ENCODE measurements at regions not wholly inside any gene's neighbourhood (a gene's known extent, or its start where the extent isn't known, plus 50 kb on each side); places are given as distances from the start of the nearest gene placed in this dataset.

DNA sequence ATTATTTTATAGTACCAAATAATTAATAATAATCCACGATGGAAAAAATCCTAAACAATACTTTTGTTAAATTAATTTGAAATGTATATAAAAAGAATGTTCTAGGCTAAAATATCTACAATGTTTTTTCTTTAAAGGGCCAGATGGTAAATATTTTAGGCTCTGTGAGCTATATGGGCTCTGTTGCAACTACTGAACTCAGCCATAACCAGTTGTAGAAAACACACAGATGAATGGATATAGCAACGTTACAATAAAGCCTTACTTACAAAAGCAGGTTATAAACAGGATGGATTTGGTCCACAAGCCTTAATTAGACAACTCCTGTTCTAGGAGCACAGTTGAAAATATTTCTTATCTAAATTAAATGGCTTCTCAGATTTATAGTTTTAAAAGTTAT is 245.2 kb downstream of the KCNC2 start:
- ATAC-seq (ENCODE audit: low FRiP score) (no peak), DNase-seq (ENCODE audit: low spot score) (no peak)
- TF ChIP-seq, protein P1, sequence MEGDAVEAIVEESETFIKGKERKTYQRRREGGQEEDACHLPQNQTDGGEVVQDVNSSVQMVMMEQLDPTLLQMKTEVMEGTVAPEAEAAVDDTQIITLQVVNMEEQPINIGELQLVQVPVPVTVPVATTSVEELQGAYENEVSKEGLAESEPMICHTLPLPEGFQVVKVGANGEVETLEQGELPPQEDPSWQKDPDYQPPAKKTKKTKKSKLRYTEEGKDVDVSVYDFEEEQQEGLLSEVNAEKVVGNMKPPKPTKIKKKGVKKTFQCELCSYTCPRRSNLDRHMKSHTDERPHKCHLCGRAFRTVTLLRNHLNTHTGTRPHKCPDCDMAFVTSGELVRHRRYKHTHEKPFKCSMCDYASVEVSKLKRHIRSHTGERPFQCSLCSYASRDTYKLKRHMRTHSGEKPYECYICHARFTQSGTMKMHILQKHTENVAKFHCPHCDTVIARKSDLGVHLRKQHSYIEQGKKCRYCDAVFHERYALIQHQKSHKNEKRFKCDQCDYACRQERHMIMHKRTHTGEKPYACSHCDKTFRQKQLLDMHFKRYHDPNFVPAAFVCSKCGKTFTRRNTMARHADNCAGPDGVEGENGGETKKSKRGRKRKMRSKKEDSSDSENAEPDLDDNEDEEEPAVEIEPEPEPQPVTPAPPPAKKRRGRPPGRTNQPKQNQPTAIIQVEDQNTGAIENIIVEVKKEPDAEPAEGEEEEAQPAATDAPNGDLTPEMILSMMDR (IDR thresholded peaks at IDR 0.05) = no peak

DNA sequence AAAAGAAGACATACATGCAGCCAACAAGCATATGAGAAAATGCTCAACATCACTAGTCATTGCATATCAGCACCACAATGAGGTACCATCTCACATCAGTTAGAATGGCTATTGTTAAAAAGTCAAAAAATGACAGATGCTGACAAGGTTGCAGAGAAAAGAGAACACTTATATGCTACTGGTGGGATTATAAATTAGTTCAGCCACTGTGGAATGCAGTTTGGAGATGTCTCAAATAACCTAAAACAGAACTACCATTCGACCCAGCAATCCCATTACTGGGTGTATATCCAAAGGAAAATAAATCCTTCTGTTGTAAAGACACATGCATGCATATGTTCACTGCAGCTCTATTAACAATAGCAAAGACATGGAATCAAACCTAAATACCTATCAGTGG is 238.4 kb downstream of the KCNC2 start:
- DNase-seq (ENCODE audit: low spot score) (no peak), ATAC-seq (ENCODE audit: low FRiP score) (no peak)
- TF ChIP-seq, protein P1 (IDR thresholded peaks at IDR 0.05) = no peak

DNA sequence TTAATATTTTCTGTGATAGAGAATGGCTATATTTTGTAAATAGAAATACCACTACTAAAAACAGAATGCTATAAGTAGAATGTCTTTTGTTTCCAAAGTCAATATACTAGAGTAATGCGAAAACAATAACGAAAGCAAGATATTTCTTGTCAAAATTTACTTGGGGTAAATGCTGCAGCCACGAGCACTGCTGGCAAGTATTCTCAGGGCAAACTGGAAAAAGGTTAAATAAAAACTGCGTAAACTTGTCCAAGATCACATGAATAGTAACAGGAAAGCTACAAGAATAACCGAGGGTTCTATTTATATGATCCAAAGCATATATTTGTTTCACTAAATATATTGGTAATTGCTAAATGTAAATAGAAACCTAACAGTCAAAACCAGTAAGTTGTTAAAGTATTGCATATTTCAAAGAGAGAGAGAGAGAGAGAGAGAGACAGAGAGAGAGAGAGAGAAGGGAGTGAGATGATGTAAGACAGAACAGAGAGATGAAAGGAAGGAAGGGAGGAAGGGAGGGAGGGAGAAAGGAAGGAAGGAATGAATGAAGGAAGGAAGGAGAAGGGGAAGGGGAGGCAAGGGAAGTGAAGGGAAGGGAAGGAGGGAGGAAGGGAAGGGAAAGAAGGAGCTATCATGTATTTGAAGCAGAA is 231.7 kb downstream of the KCNC2 start:
- TF ChIP-seq, protein P1 (IDR thresholded peaks at IDR 0.05) = no peak
- no peak for DNase-seq (ENCODE audit: low spot score)
- no peak for ATAC-seq (ENCODE audit: low FRiP score)

DNA sequence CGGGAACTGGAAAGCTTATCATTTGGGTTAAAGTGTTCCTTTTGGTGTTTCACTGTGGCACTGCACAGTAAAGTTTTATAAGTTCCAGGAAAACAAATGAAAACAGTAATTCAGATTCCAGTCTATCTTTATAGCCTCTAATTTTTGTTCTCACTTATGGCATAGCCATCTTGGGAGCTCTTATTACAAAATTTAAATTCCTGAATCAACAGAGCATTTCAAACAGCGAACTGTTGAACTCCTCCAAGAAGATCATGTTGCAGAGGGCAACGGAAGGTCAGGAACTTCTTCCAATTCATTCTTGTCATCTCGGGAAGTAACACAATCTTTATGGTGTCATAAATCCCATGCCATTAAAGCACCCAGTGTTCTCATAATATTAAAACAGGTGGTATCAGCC is 229.1 kb downstream of the KCNC2 start:
- ATAC-seq (ENCODE audit: low FRiP score) (no peak), DNase-seq (ENCODE audit: low spot score) (no peak)
- TF ChIP-seq, protein P1 (IDR thresholded peaks at IDR 0.05) = no peak

DNA sequence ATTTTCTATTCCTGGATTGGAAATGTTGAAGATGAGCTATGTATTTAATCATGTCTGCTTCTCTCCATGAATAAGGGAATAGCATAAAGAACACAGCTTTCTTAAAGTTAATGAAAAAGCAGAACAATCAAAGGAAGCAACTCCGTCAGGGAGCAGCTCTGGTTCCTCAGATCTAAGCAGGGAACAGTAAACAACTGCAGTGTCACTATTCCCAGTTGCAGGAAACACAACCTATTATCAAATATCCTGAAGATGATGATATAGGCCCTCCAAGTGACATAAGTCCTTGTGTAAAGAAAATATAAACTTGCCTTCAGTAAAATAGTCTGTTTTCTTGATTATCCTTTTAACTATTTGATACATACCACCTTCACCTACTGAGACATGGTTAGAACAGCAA is 228.1 kb downstream of the KCNC2 start:
- TF ChIP-seq, protein P1 (IDR thresholded peaks at IDR 0.05) = no peak
- ATAC-seq (ENCODE audit: low FRiP score) (no peak), DNase-seq (ENCODE audit: low spot score) (no peak)

DNA sequence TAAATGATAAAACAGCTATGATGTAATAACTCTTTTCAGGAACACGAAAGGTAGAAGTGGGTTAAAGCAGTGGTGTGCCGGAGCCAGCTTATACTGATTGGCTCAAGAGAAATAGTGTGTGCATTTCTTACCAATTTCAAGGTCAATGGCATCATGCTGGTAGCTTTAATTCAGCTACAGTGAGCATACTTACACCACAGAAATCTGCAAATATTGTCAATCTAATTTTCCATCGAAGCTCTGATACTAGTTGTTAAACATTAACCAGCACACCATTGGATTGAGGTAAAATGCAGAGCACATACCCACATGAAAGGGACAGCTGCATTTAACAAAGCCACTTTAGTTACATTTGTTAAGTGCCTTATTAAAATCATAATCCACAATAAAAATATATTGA is 225.7 kb downstream of the KCNC2 start:
- DNase-seq (ENCODE audit: low spot score) = no peak
- no peak for ATAC-seq (ENCODE audit: low FRiP score)
- TF ChIP-seq, protein P1 (IDR thresholded peaks at IDR 0.05) = no peak

DNA sequence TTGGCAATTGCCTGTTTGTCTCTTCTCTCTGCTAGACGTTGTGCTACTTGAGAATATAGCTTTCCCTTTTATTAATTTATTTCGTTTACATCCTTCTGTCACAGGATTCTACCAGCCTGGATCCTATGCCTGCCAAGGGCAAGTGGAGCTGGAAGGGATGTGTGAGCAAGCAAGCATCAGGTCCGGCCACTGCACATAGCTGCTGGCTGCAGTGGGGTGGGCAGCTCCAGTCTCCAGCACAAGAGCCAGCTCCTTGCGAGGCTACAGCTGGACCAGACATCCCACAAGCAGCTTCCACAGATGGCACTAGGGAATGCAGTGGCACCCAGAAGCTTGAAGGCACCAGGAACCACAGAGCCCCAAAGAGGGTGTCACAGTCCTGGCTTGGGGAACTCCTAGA is 225.0 kb downstream of the KCNC2 start:
- ATAC-seq (ENCODE audit: low FRiP score) = no peak
- TF ChIP-seq, protein P1 (IDR thresholded peaks at IDR 0.05) = no peak
- no peak for DNase-seq (ENCODE audit: low spot score)
